ENCODE measurements at regions not wholly inside any gene's neighbourhood (a gene's known extent, or its start where the extent isn't known, plus 50 kb on each side); places are given as distances from the start of the nearest gene placed in this dataset.

DNA sequence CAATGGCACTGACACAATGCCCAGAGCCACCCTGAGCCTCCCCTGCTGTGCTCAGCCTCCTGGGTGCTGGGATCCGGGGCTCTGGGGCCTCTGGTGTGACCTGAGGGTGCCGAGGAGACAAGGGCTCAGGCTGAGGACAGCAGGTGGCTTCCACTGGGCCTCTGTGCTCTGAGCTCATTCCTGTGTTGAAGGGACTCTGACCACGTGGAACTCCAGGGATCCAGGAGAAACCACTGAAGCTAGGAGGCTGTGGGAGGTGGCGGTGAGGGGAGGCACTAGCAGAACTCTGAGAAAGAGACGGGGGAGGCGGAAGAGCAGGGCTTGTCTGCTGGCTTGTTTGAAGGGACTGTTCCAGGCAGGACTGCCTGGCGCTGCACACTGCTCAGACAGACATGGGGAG lies 318.7 kb upstream of the IRX1 start:
- Histone ChIP-seq H4K20me1 (ENCODE audit: control insufficient read depth, insufficient read depth, low read length, poor library complexity, severe bottlenecking) (no peaks in the 10 kb centered on the region), H3K4me2 (replicated peaks; ENCODE audit: low read depth, low read length, poor library complexity, severe bottlenecking) (no peak overlapping the region), H3K27ac (ENCODE audit: low read length in 2 of 2) (no peak overlapping the region), H2AFZ (ENCODE audit: insufficient read depth, low read depth, low read length, poor library complexity, severe bottlenecking) (no peak overlapping the region), H3K9ac (ENCODE audit: low read length) (no peak overlapping the region), H3K4me1 (ENCODE audit: control insufficient read depth in 2 of 2, insufficient read depth in 2 of 2, low read length in 2 of 2) (no peaks in the 10 kb centered on the region), H3K27me3 (replicated peaks in 1 of 4; ENCODE audit: control extremely low read depth in 1 of 4, control insufficient read depth in 3 of 4, insufficient read depth in 4 of 4, low read length in 3 of 4) (no peaks in the 10 kb centered on the region), H3K9me3 (ENCODE audit: control extremely low read depth in 1 of 3, control insufficient read depth in 2 of 3, insufficient read depth in 1 of 3, low read length in 2 of 3) (peaks cover 0 to 43% (median 0%) of the 10 kb centered on the region in 3 donors), H3K79me2 (ENCODE audit: control insufficient read depth, insufficient read depth, low read length) (no peaks in the 10 kb centered on the region), H3K36me3 (replicated peaks in 1 of 2; ENCODE audit: control extremely low read depth in 1 of 2, control insufficient read depth in 1 of 2, extremely low read depth in 1 of 2, insufficient read depth in 2 of 2, low read length in 1 of 2) (no peaks in the 10 kb centered on the region), H3K4me3 (ENCODE audit: control extremely low read depth in 1 of 5, extremely low read depth in 1 of 5, insufficient read depth in 1 of 5, low read depth in 2 of 5, low read length in 4 of 5) (no peak overlapping the region)
- no peak for DNase-seq
- POLR2A ChIA-PET: no interaction called here
- peaks cover 2% of the 10 kb centered on the region for H3K9me3 Mint-ChIP-seq (ENCODE audit: insufficient read depth)
- 61% methylated on average over 7 of the region's 7 CpGs for WGBS (ENCODE audit: insufficient coverage)
- TF ChIP-seq, protein P1, sequence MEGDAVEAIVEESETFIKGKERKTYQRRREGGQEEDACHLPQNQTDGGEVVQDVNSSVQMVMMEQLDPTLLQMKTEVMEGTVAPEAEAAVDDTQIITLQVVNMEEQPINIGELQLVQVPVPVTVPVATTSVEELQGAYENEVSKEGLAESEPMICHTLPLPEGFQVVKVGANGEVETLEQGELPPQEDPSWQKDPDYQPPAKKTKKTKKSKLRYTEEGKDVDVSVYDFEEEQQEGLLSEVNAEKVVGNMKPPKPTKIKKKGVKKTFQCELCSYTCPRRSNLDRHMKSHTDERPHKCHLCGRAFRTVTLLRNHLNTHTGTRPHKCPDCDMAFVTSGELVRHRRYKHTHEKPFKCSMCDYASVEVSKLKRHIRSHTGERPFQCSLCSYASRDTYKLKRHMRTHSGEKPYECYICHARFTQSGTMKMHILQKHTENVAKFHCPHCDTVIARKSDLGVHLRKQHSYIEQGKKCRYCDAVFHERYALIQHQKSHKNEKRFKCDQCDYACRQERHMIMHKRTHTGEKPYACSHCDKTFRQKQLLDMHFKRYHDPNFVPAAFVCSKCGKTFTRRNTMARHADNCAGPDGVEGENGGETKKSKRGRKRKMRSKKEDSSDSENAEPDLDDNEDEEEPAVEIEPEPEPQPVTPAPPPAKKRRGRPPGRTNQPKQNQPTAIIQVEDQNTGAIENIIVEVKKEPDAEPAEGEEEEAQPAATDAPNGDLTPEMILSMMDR (IDR thresholded peaks at IDR 0.05): no peak
- no peak for TF ChIP-seq EZH2 (IDR thresholded peaks at IDR 0.05; ENCODE audit: borderline replicate concordance, insufficient read depth, low read depth, low read length, poor library complexity, severe bottlenecking)
- intact Hi-C loops (cut with micrococcal nuclease): no loop called here
- H3K4me3 Mint-ChIP-seq: no peak overlapping the region
- H3K27me3 Mint-ChIP-seq: no peaks in the 10 kb centered on the region
- H3K4me1 Mint-ChIP-seq: no peaks in the 10 kb centered on the region
- no peak for ATAC-seq (ENCODE audit: low read depth)
- H3K27ac Mint-ChIP-seq: no peak overlapping the region
- CTCF ChIA-PET: no interaction called here

- 91% methylated on average over 24 of the region's 28 CpGs for WGBS (ENCODE audit: insufficient coverage)
- ChIA-PET POLR2A (no interaction called here), CTCF (no interaction called here)
- no peak overlapping the region for H3K4me3 Mint-ChIP-seq
- H3K4me2 ChIP-seq (replicated peaks; ENCODE audit: low read depth, low read length, poor library complexity, severe bottlenecking): no peak overlapping the region
- no peak overlapping the region for H3K27ac ChIP-seq (ENCODE audit: low read length in 2 of 2)
- no peaks in the 10 kb centered on the region for H3K27me3 Mint-ChIP-seq
- no peak overlapping the region for H3K4me3 ChIP-seq (ENCODE audit: control extremely low read depth in 1 of 5, extremely low read depth in 1 of 5, insufficient read depth in 1 of 5, low read depth in 2 of 5, low read length in 4 of 5)
- H3K4me1 Mint-ChIP-seq: no peaks in the 10 kb centered on the region
- no peak for TF ChIP-seq EZH2 (IDR thresholded peaks at IDR 0.05; ENCODE audit: borderline replicate concordance, insufficient read depth, low read depth, low read length, poor library complexity, severe bottlenecking)
- TF ChIP-seq, protein P1 (IDR thresholded peaks at IDR 0.05): no peak
- peaks cover 0 to 42% (median 0%) of the 10 kb centered on the region in 3 donors for H3K9me3 ChIP-seq (ENCODE audit: control extremely low read depth in 1 of 3, control insufficient read depth in 2 of 3, insufficient read depth in 1 of 3, low read length in 2 of 3)
- DNase-seq: no peak
- intact Hi-C loops (cut with micrococcal nuclease): no loop called here
- H3K4me1 ChIP-seq (ENCODE audit: control insufficient read depth in 2 of 2, insufficient read depth in 2 of 2, low read length in 2 of 2): no peaks in the 10 kb centered on the region
- no peaks in the 10 kb centered on the region for H3K27me3 ChIP-seq (replicated peaks in 1 of 4; ENCODE audit: control extremely low read depth in 1 of 4, control insufficient read depth in 3 of 4, insufficient read depth in 4 of 4, low read length in 3 of 4)
- H3K9ac ChIP-seq (ENCODE audit: low read length): no peak overlapping the region
- H2AFZ ChIP-seq (ENCODE audit: insufficient read depth, low read depth, low read length, poor library complexity, severe bottlenecking): no peak overlapping the region
- H3K36me3 ChIP-seq (replicated peaks in 1 of 2; ENCODE audit: control extremely low read depth in 1 of 2, control insufficient read depth in 1 of 2, extremely low read depth in 1 of 2, insufficient read depth in 2 of 2, low read length in 1 of 2): no peaks in the 10 kb centered on the region
- no peak overlapping the region for H3K27ac Mint-ChIP-seq
- peaks cover 2% of the 10 kb centered on the region for H3K9me3 Mint-ChIP-seq (ENCODE audit: insufficient read depth)
- no peaks in the 10 kb centered on the region for H3K79me2 ChIP-seq (ENCODE audit: control insufficient read depth, insufficient read depth, low read length)
- no peak for ATAC-seq (ENCODE audit: low read depth)
- H4K20me1 ChIP-seq (ENCODE audit: control insufficient read depth, insufficient read depth, low read length, poor library complexity, severe bottlenecking): no peaks in the 10 kb centered on the region
Measured at GRCh38 chr5:3269395-3270169, 326.1 kb upstream of the IRX1 start.
